ENCODE measurements at regions not wholly inside any gene's neighbourhood (a gene's known extent, or its start where the extent isn't known, plus 50 kb on each side); places are given as distances from the start of the nearest gene placed in this dataset.

DNA sequence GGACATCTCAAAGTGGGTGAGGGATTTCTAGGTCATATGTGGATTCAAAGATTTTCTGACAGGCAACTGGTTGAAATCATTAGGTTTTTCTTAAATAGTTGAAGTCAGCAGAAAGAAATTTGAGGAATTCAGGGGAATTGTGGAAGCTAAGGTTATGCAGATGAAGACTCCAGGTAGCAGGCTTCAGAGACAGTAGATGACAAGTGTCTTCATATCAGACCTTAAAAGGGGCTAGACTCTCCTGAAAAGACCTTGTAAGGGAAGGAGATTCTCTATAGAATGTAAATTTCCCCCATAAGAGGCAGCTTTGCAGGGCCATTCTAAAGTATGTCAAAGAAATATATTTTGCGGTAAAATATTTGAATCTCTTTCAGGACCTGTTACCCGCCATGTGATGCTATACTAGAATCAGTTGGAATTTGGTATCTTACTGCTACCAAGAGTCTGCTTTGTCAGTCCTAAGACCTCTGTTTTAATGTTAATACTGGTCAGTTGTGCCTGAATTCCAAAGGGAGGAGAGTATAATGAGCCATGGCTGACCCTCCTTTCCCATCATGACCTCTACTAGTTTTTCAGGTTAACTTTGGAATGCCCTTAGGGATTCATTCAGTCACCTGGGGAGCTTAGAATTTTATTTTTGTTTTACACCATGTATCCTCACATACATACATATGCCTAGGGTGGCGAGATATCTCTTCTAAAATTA lies 1115.5 kb upstream of the SLC10A2 start:
- no peak for DNase-seq (ENCODE audit: low read depth)

DNA sequence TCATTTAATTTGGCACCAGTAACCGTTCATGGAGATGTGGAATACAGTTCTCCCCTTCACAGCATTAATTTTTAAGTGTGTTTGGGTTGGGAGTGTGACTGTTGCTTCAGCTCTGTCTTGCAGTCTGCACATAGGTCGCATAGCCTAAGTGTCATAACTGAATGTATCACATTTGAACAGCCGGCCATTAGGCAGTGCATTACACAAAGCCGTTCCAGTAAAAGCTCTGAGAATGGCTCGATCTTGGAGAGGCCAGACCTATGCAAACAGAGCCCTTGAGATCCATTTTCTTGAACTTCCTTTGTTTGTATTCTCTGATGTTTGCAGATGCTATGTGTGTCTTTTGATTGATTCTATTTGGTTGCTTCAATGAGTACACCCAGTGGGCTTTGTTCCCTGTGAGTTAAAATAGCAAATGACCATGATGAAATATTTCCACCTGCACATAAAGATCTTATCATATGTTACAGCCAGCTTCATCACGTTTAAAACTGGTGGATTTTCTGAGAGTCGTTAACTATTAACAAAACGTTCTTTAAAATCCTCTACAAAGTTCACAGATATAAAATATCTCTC lies 1104.9 kb upstream of the SLC10A2 start:
- no peak for DNase-seq (ENCODE audit: low read depth)

DNA sequence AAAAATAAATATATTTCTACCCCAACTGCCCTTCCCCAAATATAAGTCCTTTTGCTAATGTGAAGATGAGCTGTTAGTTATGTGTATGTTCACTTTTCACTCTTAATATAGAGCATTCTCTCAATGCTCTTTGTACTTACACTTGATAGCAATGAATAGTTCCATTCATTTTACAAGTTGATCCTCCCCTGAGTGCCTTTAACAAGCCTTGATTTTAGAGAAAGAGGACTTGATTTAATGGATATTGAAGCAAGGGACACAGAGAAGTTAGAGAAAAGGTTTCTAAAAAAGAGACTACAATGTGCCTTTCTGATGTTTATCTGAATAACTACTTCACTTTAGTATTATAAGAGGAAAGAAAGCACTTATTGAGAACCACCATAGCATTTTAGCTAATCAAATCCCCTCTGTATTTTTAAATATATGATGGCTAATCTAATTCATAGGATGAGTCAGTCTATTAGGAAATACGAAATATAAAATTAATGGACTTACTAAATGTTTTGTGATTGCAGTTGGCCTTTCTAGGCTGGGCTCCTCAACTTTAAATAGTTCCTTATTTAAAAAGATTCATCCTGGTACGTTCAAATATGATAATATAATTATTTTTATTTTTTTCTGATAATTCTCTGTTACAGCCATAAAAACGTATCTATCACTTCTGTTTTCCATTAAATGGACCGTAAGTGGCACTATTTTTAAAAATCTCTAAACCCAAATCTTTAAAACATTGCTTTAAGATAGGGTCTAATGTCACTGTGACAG lies 1097.8 kb upstream of the SLC10A2 start:
- no peak for DNase-seq (ENCODE audit: low read depth)

DNA sequence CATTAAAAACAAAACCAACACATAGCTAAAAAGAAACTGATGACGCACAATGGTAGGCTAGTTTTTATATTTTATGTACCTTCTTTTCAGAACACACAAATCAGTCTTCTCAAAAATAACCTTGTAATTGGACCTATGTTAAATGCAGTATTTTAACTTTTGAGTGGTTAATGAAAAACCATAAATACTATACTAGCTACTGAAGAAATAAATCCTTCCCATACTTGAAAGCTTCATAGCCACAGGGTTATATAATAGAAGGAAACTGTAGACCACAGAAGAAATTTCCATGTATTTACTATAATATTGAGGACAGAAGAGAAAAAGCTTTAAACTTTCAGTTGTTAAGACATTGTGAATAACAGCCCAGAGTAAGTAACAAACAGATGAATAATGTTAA lies 1094.3 kb upstream of the SLC10A2 start:
- no peak for DNase-seq (ENCODE audit: low read depth)

DNA sequence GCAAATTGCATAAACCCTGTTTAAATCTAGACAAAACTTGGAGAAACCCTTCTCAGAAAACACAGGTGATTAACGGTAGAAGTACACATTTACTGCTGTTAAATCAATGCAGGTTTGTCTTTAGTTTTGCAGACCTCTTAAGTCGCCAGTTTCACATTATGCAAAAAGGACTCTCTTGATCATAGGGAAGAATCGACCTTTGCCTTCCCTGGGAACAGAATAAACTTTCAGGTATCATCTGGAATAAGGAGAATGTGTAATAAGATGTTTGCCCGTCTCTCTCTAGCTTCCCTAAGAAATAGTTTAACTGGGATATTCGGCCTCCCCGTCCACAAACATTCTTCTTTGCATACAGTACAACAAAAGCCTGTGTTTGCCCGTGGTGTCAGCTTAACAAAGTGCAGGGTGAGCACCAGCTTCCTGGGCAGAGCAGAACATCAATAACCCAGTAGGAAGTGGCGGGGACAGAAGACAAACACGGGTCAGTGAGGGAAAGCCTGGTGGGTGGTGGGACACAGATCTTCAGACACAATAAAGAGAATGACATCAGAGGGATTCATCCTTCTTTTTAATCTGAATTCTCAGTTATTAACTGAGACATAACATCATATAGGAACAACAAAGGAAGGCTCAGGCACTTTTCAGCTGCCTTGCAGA lies 1077.7 kb upstream of the SLC10A2 start:
- no peak for DNase-seq (ENCODE audit: low read depth)

DNA sequence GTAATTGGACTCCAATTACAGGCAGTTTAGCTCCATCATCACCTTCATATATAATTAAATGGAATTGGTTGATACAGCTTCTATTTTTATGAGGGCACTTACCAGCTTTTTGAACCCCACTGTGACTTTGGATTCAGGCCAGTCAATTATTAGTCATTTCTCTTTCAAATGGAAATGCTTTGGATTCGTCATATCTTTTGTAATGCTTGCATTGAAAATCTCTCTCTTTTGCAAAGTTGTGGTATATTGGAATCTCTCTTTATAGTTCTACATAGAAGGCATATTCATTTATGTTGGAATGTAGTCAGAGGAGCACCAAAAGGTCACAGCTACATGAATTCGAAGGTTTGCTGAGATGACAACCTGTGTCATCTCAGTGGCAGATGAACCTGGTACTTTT lies 1074.3 kb upstream of the SLC10A2 start:
- DNase-seq (ENCODE audit: low read depth) = no peak

DNA sequence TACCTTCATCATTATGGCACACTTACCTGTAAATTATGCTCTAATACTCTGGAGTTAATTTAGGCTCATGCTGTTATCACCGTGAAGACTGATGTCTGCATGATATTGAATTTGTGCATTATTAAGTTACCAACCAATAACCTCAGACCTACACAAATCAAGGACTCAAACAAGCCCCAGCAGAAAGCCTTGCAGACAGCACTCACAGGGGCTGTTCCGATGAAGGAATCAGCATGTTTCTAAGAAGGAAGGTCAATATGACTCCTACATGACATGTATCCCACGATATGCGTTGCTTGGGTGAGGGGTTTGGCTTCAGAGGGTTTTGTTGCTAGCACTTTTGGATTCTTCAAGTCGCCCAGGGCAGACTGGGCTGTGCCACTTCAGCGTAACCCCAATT lies 1071.2 kb upstream of the SLC10A2 start:
- no peak for DNase-seq (ENCODE audit: low read depth)

DNA sequence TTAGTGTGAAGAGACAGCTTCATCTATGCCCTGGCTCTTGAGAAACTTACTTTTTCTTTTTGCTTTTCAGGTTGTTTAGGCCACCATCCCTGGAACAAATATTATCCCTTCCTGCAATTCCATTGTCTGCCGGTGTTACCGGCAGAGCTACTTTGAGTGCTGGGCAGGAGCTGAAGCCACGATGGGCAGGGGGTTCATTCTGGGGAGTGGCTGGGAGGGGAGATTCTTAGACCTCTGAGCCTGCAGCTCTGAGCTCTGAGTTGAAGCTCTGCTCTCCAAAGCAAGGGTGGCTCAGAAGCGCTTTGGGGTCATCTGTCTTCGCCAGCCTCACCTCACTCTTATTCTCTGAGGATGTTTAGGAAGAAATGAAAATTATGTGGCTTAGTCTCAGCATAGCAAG lies 1066.6 kb upstream of the SLC10A2 start:
- DNase-seq (ENCODE audit: low read depth) = no peak

DNA sequence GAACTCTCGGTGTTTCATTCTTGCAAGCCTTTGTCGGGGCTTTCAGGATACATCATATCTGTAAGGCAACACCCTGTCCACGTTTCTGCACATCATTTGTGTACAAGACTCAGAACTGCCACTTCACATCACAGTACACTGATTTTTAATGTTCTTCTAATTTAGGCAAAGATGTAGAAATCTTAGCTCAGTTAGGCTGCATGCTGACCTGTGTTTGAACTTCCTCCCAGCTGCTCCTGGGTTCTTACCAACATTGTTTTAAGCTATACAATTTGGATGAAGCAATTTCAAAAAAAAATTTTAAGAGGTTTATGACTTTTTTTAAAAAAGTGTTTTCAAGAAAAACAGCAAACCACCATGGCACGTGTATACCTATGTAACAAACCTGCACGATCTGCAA lies 1047.9 kb upstream of the SLC10A2 start:
- no peak for DNase-seq (ENCODE audit: low read depth)

DNA sequence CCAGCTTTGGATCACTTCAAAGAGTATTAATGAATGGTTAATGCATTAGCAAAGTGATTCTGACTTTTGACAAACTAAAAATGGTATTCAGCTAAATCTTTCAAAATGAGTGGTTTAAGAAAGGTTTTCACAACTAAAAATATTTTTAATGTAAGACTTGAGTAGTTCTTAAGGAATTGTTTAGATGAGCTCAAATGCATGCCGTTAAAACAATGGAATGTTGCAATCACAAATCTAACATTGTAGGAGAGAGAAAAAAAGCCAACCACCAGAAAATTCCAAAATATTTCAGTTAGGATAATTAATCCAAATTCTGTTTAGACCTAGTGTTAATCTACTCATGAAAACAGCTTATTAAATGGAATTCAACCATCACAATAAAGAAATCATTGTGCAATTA lies 1044.8 kb upstream of the SLC10A2 start:
- DNase-seq (ENCODE audit: low read depth) = no peak

DNA sequence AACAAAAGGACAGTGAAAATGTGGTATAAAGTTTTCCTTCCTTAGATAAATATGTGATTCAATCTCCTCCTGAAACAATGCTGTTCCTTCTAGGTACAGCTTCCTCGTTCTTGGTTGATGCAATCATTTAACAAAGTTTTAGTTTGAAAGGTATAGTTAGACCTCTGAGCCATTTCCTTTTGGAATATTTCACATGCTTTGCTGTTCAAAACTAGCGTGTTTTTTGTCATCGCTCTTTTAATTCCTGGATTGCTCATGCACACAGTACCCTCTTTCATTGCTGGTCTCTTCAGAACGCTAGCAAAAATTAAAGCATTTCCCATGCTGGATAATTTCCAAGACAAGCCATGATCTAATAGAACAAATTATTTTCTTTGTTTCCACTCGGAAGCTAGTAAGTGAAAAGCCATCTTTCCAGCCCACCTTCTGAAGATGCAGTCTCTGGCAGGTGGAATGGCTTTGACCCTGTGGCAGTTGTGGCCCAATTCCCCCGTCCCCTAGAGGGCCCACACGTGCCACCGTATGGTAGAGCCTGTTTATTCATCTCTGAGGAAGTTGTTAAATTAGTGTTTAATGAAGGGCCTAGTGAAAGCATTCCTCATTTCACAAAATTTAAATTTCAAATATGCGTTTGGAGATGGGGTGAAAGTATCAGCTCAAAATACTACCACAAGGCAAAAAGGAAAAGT lies 1040.6 kb upstream of the SLC10A2 start:
- no peak for DNase-seq (ENCODE audit: low read depth)

DNA sequence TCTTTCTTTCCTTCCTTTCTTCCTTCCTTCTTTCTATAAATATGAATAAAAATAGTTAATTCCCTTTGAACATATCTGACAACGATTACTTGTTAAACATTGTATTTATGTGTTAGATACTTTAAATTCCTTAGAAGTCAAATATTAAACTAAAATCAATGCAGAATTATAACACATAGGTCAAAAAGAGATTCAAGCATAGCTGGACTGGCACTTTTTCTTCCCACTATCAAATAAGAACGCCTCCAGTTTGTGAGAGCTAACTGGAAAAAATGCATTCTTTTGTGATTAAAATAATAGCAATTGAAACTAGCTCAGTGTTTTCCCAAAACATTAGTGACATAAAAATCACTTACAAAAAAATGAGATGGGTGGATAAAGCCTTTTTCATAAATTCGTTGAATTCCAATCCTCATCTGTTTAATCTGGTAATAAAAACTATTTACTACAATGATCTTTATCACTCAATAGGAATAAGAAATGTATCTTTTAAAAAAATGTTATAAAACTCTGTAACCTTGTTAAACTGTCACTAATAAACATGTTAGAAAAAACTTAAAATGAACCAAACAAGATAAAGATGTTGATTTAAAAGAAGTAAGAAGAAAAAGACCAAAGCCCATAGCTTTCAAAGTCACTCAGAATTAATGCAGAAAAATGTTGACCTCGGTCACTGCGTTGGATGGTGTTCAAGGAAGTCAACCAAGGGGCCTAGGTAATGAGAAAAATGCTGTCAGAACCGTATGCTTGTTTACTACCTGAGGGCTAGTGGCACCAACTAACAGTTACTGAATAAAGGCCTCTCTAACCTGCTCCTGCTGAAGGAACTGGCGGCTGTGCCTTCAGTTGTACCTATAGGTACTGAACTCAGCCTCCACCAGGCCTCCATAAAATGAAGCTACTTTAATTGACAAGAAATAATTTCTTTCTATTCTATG lies 1039.5 kb upstream of the SLC10A2 start:
- no peak for DNase-seq (ENCODE audit: low read depth)

DNA sequence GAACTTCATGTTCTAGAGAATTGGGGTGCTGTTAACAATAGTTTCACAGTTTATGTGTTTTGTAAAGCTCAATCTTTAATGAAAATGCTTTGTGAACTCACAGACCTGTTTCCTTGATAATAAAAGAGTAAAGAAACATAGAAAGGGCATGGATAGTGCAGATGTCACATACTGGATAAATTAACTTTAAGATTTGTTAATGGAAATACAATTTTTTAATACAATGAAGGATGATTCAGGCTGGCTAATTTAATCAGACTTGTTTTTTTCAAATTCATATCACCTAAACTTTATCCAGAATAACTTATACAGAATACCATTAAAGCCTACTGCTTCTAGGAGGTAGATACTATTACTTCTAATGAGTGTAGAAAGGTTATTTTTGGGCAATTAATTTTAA lies 1033.5 kb upstream of the SLC10A2 start:
- DNase-seq (ENCODE audit: low read depth) = no peak

DNA sequence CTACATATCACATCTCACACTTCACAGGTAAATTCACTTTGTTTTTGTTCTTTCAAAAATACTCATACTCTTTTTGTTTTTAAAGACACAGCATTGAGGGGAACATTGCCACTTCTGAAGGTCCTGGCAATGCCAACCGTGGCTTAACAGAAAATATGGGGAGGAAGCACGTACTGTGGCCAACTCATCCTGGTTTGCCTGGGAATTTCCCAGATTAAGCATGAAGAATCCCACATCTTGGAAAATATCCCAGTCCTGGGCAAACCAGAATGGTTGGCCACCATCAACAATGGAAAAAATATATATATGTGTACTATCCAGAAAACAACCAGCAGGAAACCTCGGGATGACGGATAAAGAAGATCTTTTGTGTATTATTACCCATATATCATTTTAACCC lies 1032.2 kb upstream of the SLC10A2 start:
- no peak for DNase-seq (ENCODE audit: low read depth)

DNA sequence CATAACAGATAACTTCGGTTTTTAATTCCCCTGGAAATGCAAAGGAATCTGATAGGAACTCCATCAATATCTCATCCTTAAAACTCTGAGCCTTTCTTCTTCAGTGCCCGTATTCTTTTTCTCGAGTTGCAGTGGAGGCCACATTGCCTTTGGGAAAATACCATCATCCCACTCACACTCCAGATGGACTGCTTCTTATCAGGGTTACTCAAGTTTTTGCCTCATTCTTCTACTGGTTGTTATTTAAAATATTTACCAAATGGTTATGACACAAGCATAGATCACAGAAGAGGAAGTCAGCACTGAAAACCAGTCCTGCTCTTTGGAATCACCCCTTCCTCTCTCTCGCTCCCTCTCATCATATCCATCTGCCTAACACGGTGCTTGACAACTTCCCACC lies 1020.5 kb upstream of the SLC10A2 start:
- DNase-seq (ENCODE audit: low read depth) = no peak

DNA sequence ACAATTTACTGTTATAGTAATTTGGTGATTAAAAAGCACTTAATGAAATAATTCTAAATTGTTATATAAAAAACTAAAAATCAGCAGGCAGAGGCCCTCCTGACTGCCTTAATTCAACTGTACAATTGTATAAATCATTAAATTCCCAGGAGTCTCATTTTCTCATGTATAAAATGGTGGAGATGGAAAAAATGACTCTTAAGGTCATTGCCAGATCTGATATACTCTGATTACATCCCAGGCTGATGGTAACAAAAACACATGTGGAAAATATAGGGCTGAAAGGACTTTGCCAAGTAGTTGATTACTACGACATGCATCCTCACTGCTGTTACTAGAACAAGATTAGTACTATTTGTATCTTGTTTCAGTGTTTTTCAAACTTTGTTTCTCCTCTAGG lies 1020.0 kb upstream of the SLC10A2 start:
- no peak for DNase-seq (ENCODE audit: low read depth)

DNA sequence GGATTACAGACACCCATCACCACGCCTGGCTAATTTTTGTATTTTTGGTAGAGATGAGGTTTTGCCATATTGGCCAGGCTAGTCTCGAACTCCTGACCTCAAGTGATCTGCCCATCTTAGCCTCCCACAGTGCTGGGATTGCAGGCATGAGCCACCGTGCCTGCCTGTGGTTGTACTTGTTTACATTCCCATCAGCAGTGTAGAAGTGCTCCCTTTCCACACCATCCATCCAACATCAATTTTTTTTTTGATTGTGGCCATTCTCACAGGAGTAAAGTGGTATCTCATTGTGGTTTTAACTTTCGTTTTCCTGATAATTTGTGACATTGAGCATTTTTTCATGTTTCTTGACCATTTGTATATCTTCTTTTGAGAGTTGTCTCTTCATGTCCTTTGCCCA lies 1019.4 kb upstream of the SLC10A2 start:
- DNase-seq (ENCODE audit: low read depth) = no peak

DNA sequence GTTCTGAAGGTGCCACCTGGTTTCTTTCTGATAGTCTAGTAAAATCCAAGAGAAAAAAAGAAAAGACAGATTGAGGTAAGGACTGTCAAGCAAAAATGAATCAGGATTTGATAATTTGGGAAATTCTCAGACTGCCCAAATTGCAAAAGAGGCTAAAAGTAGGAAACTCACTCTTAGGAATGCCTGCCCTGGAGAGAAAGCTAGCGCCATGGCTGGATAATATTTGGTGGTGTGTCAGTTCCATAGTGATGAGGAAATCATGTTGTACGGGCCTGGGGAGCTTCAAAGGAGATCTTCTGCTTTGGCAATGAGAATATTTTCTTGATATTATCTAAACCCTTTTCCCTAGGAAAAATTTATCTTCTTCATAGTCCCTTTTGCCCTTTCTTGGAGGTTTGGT lies 1008.1 kb upstream of the SLC10A2 start:
- DNase-seq (ENCODE audit: low read depth) = no peak

DNA sequence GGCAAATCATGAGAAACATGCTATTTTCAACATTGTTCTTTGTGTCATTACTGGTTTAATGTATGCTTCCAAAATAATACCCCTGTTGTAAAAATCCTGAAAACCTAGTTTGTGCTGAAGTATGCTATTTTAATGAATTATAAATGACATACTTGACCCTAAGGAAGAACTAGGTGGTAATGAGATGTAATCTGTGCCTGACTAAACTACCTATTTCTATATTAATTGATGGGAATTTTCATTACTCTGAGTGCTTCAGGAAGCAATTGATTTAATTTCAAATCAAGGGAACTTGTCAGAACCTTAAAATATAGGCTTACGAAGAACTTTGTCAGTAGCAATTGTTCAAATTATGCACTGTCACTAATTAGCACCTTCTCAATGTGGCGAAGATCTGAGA lies 1005.6 kb upstream of the SLC10A2 start:
- no peak for DNase-seq (ENCODE audit: low read depth)

DNA sequence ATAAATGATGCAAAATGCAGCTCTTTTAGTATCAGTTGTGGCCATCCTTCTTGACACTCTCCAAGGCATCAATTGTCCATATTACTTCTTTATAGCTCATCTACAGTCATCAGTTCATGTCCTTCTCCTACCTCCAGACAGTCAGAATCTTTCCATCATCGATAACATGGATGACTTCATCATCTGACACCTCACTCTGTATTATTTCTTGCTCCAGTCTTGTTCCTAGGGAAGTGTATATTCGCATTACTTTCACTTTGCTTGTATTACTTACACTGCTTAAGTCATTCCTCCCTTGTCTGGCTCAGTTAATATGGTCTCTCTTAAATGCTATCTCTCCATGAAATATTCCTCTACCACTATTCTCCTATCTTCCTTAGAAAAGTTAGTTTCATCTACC lies 999.1 kb upstream of the SLC10A2 start:
- DNase-seq (ENCODE audit: low read depth) = no peak

DNA sequence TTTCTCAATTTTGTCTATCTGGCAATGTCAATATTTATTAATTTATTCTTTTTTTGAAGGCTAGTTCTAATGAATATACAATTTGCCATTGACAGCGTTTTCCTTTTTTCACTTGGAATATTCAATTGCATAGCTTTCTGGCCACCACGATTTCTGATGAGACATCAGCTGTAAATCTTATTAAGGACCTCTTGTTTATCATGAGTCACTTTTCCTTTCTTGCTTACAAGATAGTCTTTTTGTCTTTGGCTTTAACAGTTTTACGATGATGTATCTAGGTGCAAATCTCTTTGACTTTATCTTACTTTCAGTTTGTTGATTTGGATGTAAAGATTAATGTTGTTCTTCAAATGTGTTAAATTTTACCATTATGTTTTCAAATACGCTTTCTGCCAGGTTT lies 991.6 kb upstream of the SLC10A2 start:
- no peak for DNase-seq (ENCODE audit: low read depth)

Measured in stimulated activated CD8-positive, alpha-beta memory T cell treated with anti-CD3 and anti-CD28 coated beads, Interleukin-7, amount 100 ng/mL, for 24 hours (primary cell).